Heart left ventricle (tissue), 13 donors: ENCODE measurements at regions not wholly inside any gene's neighbourhood (a gene's known extent, or its start where the extent isn't known, plus 50 kb on each side); places are given as distances from the start of the nearest gene placed in this dataset.

ENCODE experiments used
- CTCF ChIP-seq, 12 donors: fragments of 200-600 bp; sonication (generic) in 4 of 12; IDR thresholded peaks; one replicate each; pipeline versions ENCODE4 v1.5.0 to v1.8.0; 2018 to 2022; ENCODE audit warnings: antibody characterized with exemption in 12 of 12, mild to moderate bottlenecking in 5 of 12
- POLR2A ChIP-seq, 2 donors: fragments of 450-650 bp; IDR thresholded peaks; one replicate each; pipeline ENCODE4 v1.6.1; 2017; ENCODE audit warnings: antibody characterized with exemption in 2 of 2, mild to moderate bottlenecking in 2 of 2, moderate library complexity in 2 of 2
- donor health status: ischemic (EF 13 %, LVEDD 7.1; RV severe dilation, severe dysfunction).
- donor health status: DM: no; HTN: yes; CAD: no.
- donor health status: DM: no; HTN: no; CAD: no.
- donor health status: ischemic (EF 25% LVEDD 6.9; RV normal size, moderate dysfunction).
- donor health status: ischemic (EF 25% LVEDD 5.7; RV mildly dilated, moderate dysfunction).
- donor health status: ischemic (EF 35%, LVEDD 5.7; RV mildly dilated, moderate dysfunction).
- donor health status: nonischemic (EF 11% LVEDD 7.7; RV severe dilation, severe dysfunction).
- donor health status: DM: yes; HTN: yes; CAD: no.
- donor health status: PGD.
- donor health status: ischemic (EF 29% LVEDD 5.4; RV normal size, mild dysfunction).
- donor health status: nonischemic (EF 23%, LVEDD 6.1; RV moderate dilation, normal function).

- TF ChIP-seq CTCF (IDR thresholded peaks at IDR 0.05), result no peak
- TF ChIP-seq POLR2A (IDR thresholded peaks at IDR 0.05), result no peak
Observed at GRCh38 chr12:124196236-124196635, 98.7 kb upstream of the RFLNA start.
